ENCODE measurements at regions not wholly inside any gene's neighbourhood (a gene's known extent, or its start where the extent isn't known, plus 50 kb on each side); places are given as distances from the start of the nearest gene placed in this dataset.

DNA sequence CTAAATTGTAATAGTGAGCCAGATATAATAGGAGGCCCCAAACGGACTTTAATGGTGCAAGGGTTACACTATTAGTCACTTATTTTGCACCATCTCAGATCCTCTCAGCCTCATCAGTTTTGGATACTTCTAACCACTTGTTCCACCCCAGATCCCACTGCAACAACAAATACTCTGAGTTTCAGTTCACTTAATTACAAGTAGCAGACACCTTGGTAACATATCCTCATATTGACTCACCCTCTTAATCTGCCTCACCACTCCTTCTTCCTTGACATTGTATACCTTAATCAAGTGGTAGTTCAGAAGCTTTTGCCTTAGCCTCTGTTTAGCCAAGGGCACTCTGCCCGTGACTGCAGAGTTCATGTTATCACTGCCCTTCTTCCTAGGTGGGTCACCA lies 256.1 kb upstream of the UBASH3B start:
- Histone ChIP-seq H2AFZ (ENCODE audit: control insufficient read depth, low read length) (no peak overlapping the region), H4K20me1 (ENCODE audit: control insufficient read depth, extremely low read depth, insufficient read depth, low read length) (no peaks in the 10 kb centered on the region), H3K9me1 (ENCODE audit: control insufficient read depth, extremely low read depth, insufficient read depth, low read length) (no peaks in the 10 kb centered on the region), H3K4me2 (ENCODE audit: control insufficient read depth, extremely low read depth, insufficient read depth, low read depth, low read length) (no peak overlapping the region), H3K9ac (ENCODE audit: control insufficient read depth, extremely low read depth, insufficient read depth, low read length) (no peak overlapping the region), H3K4me3 (ENCODE audit: control insufficient read depth in 2 of 3, extremely low read depth in 1 of 3, insufficient read depth in 2 of 3, low read depth in 1 of 3, low read length in 3 of 3) (no peak overlapping the region), H3K9me3 (ENCODE audit: control insufficient read depth, low read depth, low read length) (no peaks in the 10 kb centered on the region), H3K4me1 (ENCODE audit: control insufficient read depth, extremely low read depth, insufficient read depth, low read length) (no peaks in the 10 kb centered on the region), H3K36me3 (ENCODE audit: control insufficient read depth in 2 of 2, extremely low read depth in 1 of 2, insufficient read depth in 2 of 2, low read length in 2 of 2) (no peaks in the 10 kb centered on the region), H3K27ac (ENCODE audit: control insufficient read depth, insufficient read depth, low read length) (no peak overlapping the region), H3K27me3 (ENCODE audit: control insufficient read depth, extremely low read depth, insufficient read depth, low read length) (peaks cover 2% of the 10 kb centered on the region), H3K79me2 (ENCODE audit: control insufficient read depth, insufficient read depth, low read length) (no peaks in the 10 kb centered on the region)
- DNase-seq (ENCODE audit: low read depth, low spot score) (no peak), FAIRE-seq (no peak)
- TF ChIP-seq, protein P1, sequence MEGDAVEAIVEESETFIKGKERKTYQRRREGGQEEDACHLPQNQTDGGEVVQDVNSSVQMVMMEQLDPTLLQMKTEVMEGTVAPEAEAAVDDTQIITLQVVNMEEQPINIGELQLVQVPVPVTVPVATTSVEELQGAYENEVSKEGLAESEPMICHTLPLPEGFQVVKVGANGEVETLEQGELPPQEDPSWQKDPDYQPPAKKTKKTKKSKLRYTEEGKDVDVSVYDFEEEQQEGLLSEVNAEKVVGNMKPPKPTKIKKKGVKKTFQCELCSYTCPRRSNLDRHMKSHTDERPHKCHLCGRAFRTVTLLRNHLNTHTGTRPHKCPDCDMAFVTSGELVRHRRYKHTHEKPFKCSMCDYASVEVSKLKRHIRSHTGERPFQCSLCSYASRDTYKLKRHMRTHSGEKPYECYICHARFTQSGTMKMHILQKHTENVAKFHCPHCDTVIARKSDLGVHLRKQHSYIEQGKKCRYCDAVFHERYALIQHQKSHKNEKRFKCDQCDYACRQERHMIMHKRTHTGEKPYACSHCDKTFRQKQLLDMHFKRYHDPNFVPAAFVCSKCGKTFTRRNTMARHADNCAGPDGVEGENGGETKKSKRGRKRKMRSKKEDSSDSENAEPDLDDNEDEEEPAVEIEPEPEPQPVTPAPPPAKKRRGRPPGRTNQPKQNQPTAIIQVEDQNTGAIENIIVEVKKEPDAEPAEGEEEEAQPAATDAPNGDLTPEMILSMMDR (optimal IDR thresholded peaks at IDR 0.05 in 1 of 3, IDR thresholded peaks at IDR 0.05 in 1 of 3, conservative IDR thresholded peaks at IDR 0.05 in 1 of 3; ENCODE audit: extremely low read depth in 1 of 3, insufficient read depth in 2 of 3, low read length in 3 of 3), result no peak
- TF ChIP-seq EZH2 (IDR thresholded peaks at IDR 0.05; ENCODE audit: low read length), result no peak
- dilution Hi-C loops (cut with MboI; ENCODE audit: extremely low pct_ligation_motif_present, low sequenced_read_pairs), result no loop called here

DNA sequence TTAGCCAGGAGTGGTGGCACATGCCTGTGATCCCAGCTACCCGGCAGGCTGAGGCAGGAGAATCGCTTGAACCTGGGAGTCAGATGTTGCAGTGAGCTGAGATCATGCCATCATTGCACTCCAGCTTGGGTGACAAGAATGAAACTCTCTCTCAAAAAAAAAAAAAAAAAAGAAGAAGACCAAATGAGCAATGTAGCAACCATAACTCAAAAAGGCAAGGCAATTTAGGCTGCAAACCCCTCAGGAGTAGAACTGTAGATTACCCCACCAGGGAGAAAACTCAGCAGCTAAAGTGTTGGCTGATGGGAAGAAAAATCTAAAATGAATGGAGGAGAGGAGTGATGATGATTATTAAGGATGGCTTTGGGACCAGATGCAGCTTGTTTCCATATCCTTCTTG lies 256.7 kb upstream of the UBASH3B start:
- dilution Hi-C loops (cut with MboI; ENCODE audit: extremely low pct_ligation_motif_present, low sequenced_read_pairs), result no loop called here
- no peaks in the 10 kb centered on the region for H4K20me1 ChIP-seq (ENCODE audit: control insufficient read depth, extremely low read depth, insufficient read depth, low read length)
- H3K36me3 ChIP-seq (ENCODE audit: control insufficient read depth in 2 of 2, extremely low read depth in 1 of 2, insufficient read depth in 2 of 2, low read length in 2 of 2), result no peaks in the 10 kb centered on the region
- H3K4me1 ChIP-seq (ENCODE audit: control insufficient read depth, extremely low read depth, insufficient read depth, low read length), result no peaks in the 10 kb centered on the region
- no peak for TF ChIP-seq EZH2 (IDR thresholded peaks at IDR 0.05; ENCODE audit: low read length)
- H3K4me2 ChIP-seq (ENCODE audit: control insufficient read depth, extremely low read depth, insufficient read depth, low read depth, low read length), result no peak overlapping the region
- no peak for FAIRE-seq
- no peaks in the 10 kb centered on the region for H3K9me1 ChIP-seq (ENCODE audit: control insufficient read depth, extremely low read depth, insufficient read depth, low read length)
- H3K27me3 ChIP-seq (ENCODE audit: control insufficient read depth, extremely low read depth, insufficient read depth, low read length), result peaks cover 4% of the 10 kb centered on the region
- no peaks in the 10 kb centered on the region for H3K79me2 ChIP-seq (ENCODE audit: control insufficient read depth, insufficient read depth, low read length)
- H3K9me3 ChIP-seq (ENCODE audit: control insufficient read depth, low read depth, low read length), result no peaks in the 10 kb centered on the region
- H3K4me3 ChIP-seq (ENCODE audit: control insufficient read depth in 2 of 3, extremely low read depth in 1 of 3, insufficient read depth in 2 of 3, low read depth in 1 of 3, low read length in 3 of 3), result no peak overlapping the region
- H2AFZ ChIP-seq (ENCODE audit: control insufficient read depth, low read length), result no peak overlapping the region
- no peak overlapping the region for H3K9ac ChIP-seq (ENCODE audit: control insufficient read depth, extremely low read depth, insufficient read depth, low read length)
- H3K27ac ChIP-seq (ENCODE audit: control insufficient read depth, insufficient read depth, low read length), result no peak overlapping the region
- no peak for DNase-seq (ENCODE audit: low read depth, low spot score)

DNA sequence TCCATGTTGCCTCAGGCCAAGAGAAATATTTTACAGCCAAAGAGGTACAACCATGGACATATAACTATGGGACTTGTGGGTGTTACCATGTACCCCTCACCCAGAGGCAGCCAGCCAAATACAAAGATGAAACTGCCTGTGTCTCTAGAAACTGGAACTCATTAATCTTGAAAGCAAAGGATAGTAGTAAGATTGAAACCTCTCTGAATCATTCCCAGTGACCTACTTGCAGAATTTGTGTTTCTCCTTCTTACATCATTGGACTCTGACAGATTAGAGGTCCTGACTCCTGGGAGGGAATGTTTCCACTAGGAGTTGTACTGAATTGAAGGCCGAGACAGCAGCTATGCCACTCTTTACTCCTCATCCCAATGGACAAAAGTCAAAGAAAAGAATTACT lies 257.4 kb upstream of the UBASH3B start:
- no peak overlapping the region for H3K9ac ChIP-seq (ENCODE audit: control insufficient read depth, extremely low read depth, insufficient read depth, low read length)
- H3K9me1 ChIP-seq (ENCODE audit: control insufficient read depth, extremely low read depth, insufficient read depth, low read length), result no peaks in the 10 kb centered on the region
- DNase-seq (ENCODE audit: low read depth, low spot score) (no peak), FAIRE-seq (no peak)
- H3K27me3 ChIP-seq (ENCODE audit: control insufficient read depth, extremely low read depth, insufficient read depth, low read length), result peaks cover 4% of the 10 kb centered on the region
- no peaks in the 10 kb centered on the region for H4K20me1 ChIP-seq (ENCODE audit: control insufficient read depth, extremely low read depth, insufficient read depth, low read length)
- no peaks in the 10 kb centered on the region for H3K4me1 ChIP-seq (ENCODE audit: control insufficient read depth, extremely low read depth, insufficient read depth, low read length)
- H3K4me3 ChIP-seq (ENCODE audit: control insufficient read depth in 2 of 3, extremely low read depth in 1 of 3, insufficient read depth in 2 of 3, low read depth in 1 of 3, low read length in 3 of 3), result no peak overlapping the region
- no peaks in the 10 kb centered on the region for H3K79me2 ChIP-seq (ENCODE audit: control insufficient read depth, insufficient read depth, low read length)
- no peaks in the 10 kb centered on the region for H3K36me3 ChIP-seq (ENCODE audit: control insufficient read depth in 2 of 2, extremely low read depth in 1 of 2, insufficient read depth in 2 of 2, low read length in 2 of 2)
- H2AFZ ChIP-seq (ENCODE audit: control insufficient read depth, low read length), result no peak overlapping the region
- dilution Hi-C loops (cut with MboI; ENCODE audit: extremely low pct_ligation_motif_present, low sequenced_read_pairs), result no loop called here
- no peaks in the 10 kb centered on the region for H3K9me3 ChIP-seq (ENCODE audit: control insufficient read depth, low read depth, low read length)
- no peak overlapping the region for H3K27ac ChIP-seq (ENCODE audit: control insufficient read depth, insufficient read depth, low read length)
- no peak overlapping the region for H3K4me2 ChIP-seq (ENCODE audit: control insufficient read depth, extremely low read depth, insufficient read depth, low read depth, low read length)
- TF ChIP-seq, protein P1 (optimal IDR thresholded peaks at IDR 0.05 in 1 of 3, IDR thresholded peaks at IDR 0.05 in 1 of 3, conservative IDR thresholded peaks at IDR 0.05 in 1 of 3; ENCODE audit: extremely low read depth in 1 of 3, insufficient read depth in 2 of 3, low read length in 3 of 3), result no peak
- TF ChIP-seq EZH2 (IDR thresholded peaks at IDR 0.05; ENCODE audit: low read length), result no peak
